Smooth muscle cell of the brain vasculature (primary cell): ENCODE measurements at regions not wholly inside any gene's neighbourhood (a gene's known extent, or its start where the extent isn't known, plus 50 kb on each side); places are given as distances from the start of the nearest gene placed in this dataset.

Source experiments
- DNase-seq: peaks from one replicate; pipeline ENCODE4 v3.0.0-alpha.2; 2012; ENCODE audit warnings: low read depth, low spot score

GRCh38 chr12:30507576-30507975 lies 188.1 kb downstream of the IPO8 start:
- DNase-seq, result no peak

- DNase-seq, result no peak
Measured at GRCh38 chr12:30506411-30506810, 189.3 kb downstream of the IPO8 start.

GRCh38 chr12:30501718-30502117 lies 194.0 kb downstream of the IPO8 start:
- DNase-seq, result no peak

GRCh38 chr12:30500532-30500931 lies 195.1 kb downstream of the IPO8 start:
- no peak for DNase-seq

GRCh38 chr12:30485230-30485890 lies 210.3 kb downstream of the IPO8 start:
- DNase-seq, result no peak

- DNase-seq, result no peak
Measured at GRCh38 chr12:30484658-30485057, 211.0 kb downstream of the IPO8 start.

GRCh38 chr12:30482650-30483049 lies 213.0 kb downstream of the IPO8 start:
- DNase-seq, result no peak

- no peak for DNase-seq
Measured at GRCh38 chr12:30473274-30473673, 222.4 kb downstream of the IPO8 start.

- no peak for DNase-seq
Measured at GRCh38 chr12:30466093-30466585, 229.5 kb downstream of the IPO8 start.

GRCh38 chr12:30463636-30464035 lies 232.0 kb downstream of the IPO8 start:
- no peak for DNase-seq

- DNase-seq, result no peak
Measured at GRCh38 chr12:30462249-30462648, 233.4 kb downstream of the IPO8 start.

- no peak for DNase-seq
Measured at GRCh38 chr12:30461026-30461615, 234.5 kb downstream of the IPO8 start.

- no peak for DNase-seq
Measured at GRCh38 chr12:30458453-30458852, 237.2 kb downstream of the IPO8 start.

- peak; percentile 13 for DNase-seq
Measured at GRCh38 chr12:30457621-30458289, 237.9 kb downstream of the IPO8 start.

GRCh38 chr12:30450872-30451271 lies 244.8 kb downstream of the IPO8 start:
- no peak for DNase-seq

GRCh38 chr12:30450226-30450625 lies 245.4 kb downstream of the IPO8 start:
- DNase-seq, result no peak

GRCh38 chr12:30448038-30448437 lies 247.6 kb downstream of the IPO8 start:
- no peak for DNase-seq

GRCh38 chr12:30447061-30447750 lies 248.5 kb downstream of the IPO8 start:
- DNase-seq, result no peak

- no peak for DNase-seq
Measured at GRCh38 chr12:30442461-30442860, 253.2 kb downstream of the IPO8 start.

GRCh38 chr12:30440826-30441602 lies 254.7 kb downstream of the IPO8 start:
- no peak for DNase-seq

- DNase-seq, result no peak
Measured at GRCh38 chr12:30439201-30439600, 256.5 kb downstream of the IPO8 start.
